ENCODE measurements at regions not wholly inside any gene's neighbourhood (a gene's known extent, or its start where the extent isn't known, plus 50 kb on each side); places are given as distances from the start of the nearest gene placed in this dataset.

DNA sequence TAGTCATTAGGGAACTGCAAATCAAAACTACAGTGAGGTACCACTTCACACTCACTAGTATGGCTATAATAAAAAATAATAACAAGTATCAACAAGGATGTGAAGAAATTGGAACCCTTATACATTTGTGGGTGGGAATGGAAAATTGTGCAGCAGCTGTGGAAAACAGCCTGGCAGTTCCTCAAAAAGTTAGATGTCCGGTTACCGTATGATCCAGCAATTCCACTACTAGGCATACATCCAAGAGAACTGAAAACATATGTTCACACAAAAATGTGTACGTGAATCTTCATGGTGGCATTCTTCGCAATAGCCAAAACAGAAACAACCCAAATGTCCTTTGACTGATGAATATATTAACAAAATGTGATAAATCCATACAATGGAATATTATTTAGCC lies 187.9 kb upstream of the LYSMD4 start:
- TF ChIP-seq SP2 (CRISPR knock-in tag; IDR thresholded peaks at IDR 0.05) (no peak), SP5 (CRISPR knock-in tag; IDR thresholded peaks at IDR 0.05; ENCODE audit: borderline replicate concordance, low read depth) (no peak), PPARG (CRISPR knock-in tag; conservative IDR thresholded peaks at IDR 0.05) (no peak), ZNF430 (CRISPR knock-in tag; IDR thresholded peaks at IDR 0.05) (no peak), NR1H2 (CRISPR knock-in tag; IDR thresholded peaks at IDR 0.05; ENCODE audit: borderline replicate concordance, low read depth) (no peak), ZHX2 (IDR thresholded peaks at IDR 0.05; ENCODE audit: low read depth) (no peak), ZHX2 (CRISPR knock-in tag; IDR thresholded peaks at IDR 0.05; ENCODE audit: borderline replicate concordance) (no peak), MTERF4 (CRISPR knock-in tag; IDR thresholded peaks at IDR 0.05) (no peak), STAG1 (CRISPR knock-in tag; IDR thresholded peaks at IDR 0.05) (no peak), SRY (CRISPR knock-in tag; IDR thresholded peaks at IDR 0.05) (no peak), MTA3 (CRISPR knock-in tag; IDR thresholded peaks at IDR 0.05) (no peak), KLF13 (CRISPR knock-in tag; IDR thresholded peaks at IDR 0.05) (no peak), ZFP90 (CRISPR knock-in tag; IDR thresholded peaks at IDR 0.05; ENCODE audit: borderline replicate concordance) (no peak), RAD21 (CRISPR knock-in tag; IDR thresholded peaks at IDR 0.05) (no peak), ZNF678 (CRISPR knock-in tag; IDR thresholded peaks at IDR 0.05) (no peak)
- TF ChIP-seq, protein P1, sequence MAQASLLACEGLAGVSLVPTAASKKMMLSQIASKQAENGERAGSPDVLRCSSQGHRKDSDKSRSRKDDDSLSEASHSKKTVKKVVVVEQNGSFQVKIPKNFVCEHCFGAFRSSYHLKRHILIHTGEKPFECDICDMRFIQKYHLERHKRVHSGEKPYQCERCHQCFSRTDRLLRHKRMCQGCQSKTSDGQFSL (CRISPR knock-in tag; IDR thresholded peaks at IDR 0.05) = no peak
- FAIRE-seq (no peak), DNase-seq (ENCODE audit: low spot score) (no peak), ATAC-seq (no peak)
- ChIA-PET POLR2A (no interaction called here), CTCF (ENCODE audit: low intra/inter-chr PET ratio, low total read pairs) (no interaction called here)
- in situ Hi-C loops (cut with HindIII; ENCODE audit: extremely low pct_ligation_motif_present, low pct_unique_long_range_greater_than_20kb) = loop anchor here (10.0 kb wide), 1 partner anchor 204 kb away; no protein-coding TSS in a partner anchor
- H3K4me1 ChIP-seq (ENCODE audit: insufficient read depth, low read length) = no peaks in the 10 kb centered on the region
- intact Hi-C loops (cut with micrococcal nuclease; ENCODE audit: unreplicated experiment) = no loop called here
- no TSS peak for BruUV-seq (replicated peaks)
- H3K79me2 ChIP-seq (ENCODE audit: insufficient read depth, low read length) = no peaks in the 10 kb centered on the region
- no peak overlapping the region for H3K9ac ChIP-seq (ENCODE audit: insufficient read depth, low read depth, low read length)
- H3K27me3 ChIP-seq (ENCODE audit: control insufficient read depth in 1 of 2, insufficient read depth in 2 of 2, low read length in 2 of 2) = peaks cover 2 to 15% of the 10 kb centered on the region in 2 experiments; a peak in 1 of 5 replicates
- no peak overlapping the region for H2AFZ ChIP-seq (ENCODE audit: low read length)
- no peak overlapping the region for H3K4me2 ChIP-seq (ENCODE audit: low read depth, low read length)
- no peaks in the 10 kb centered on the region for H3K36me3 ChIP-seq (replicated peaks in 1 of 2; ENCODE audit: control insufficient read depth in 1 of 2, insufficient read depth in 2 of 2, low read length in 2 of 2)
- no peaks in the 10 kb centered on the region for H4K20me1 ChIP-seq (ENCODE audit: insufficient read depth, low read length)
- H3K4me3 ChIP-seq (replicated peaks in 1 of 3; ENCODE audit: insufficient read depth in 1 of 3, low read depth in 2 of 3, low read length in 3 of 3) = no peak overlapping the region
- H3K9me3 ChIP-seq (ENCODE audit: low read length) = no peaks in the 10 kb centered on the region
- no peak overlapping the region for H3K27ac ChIP-seq (ENCODE audit: extremely low read length, insufficient read depth, low read length)
- 36% methylated on average over 4 of the region's 4 CpGs for WGBS (ENCODE audit: low lambda C conversion rate)

Measured in HepG2 (cell line).